Limb (tissue), 2 donors: ENCODE measurements at regions not wholly inside any gene's neighbourhood (a gene's known extent, or its start where the extent isn't known, plus 50 kb on each side); places are given as distances from the start of the nearest gene placed in this dataset.
"Not testable (repeated sequence)": the region's sequence is repeated elsewhere in the genome, so short reads cannot be mapped to it uniquely, and the experiment has no call there.

Source experiments
- DNase-seq, 2 donors: peaks; one replicate each; pipeline ENCODE4 v3.0.0-alpha.2; 2016; ENCODE audit errors: extremely low spot score in 2 of 2

- DNase-seq, result no peak
Observed at GRCh38 chr16:61007694-61008093, 1028.5 kb downstream of the CDH8 start.

GRCh38 chr16:61005952-61006351, 1030.3 kb downstream of the CDH8 start:
- no peak for DNase-seq

- DNase-seq, result no peak
Observed at GRCh38 chr16:61002479-61003204, 1033.6 kb downstream of the CDH8 start.

- DNase-seq, result no peak
Observed at GRCh38 chr16:60991886-60992285, 1044.4 kb downstream of the CDH8 start.

GRCh38 chr16:60989592-60989991, 1046.6 kb downstream of the CDH8 start:
- no peak for DNase-seq

- no peak for DNase-seq
Observed at GRCh38 chr16:60979119-60979518, 1057.1 kb downstream of the CDH8 start.

GRCh38 chr16:60949800-60950199, 1086.4 kb downstream of the CDH8 start:
- no peak for DNase-seq

GRCh38 chr16:60945225-60945624, 1091.0 kb downstream of the CDH8 start:
- peak in 1 of 2 donors; percentile 52 for DNase-seq

- not testable (repeated sequence) for DNase-seq
Observed at GRCh38 chr16:60936189-60936588, 1100.0 kb downstream of the CDH8 start.

- DNase-seq, result no peak
Observed at GRCh38 chr16:60932600-60932999, 1103.6 kb downstream of the CDH8 start.

- DNase-seq, result no peak
Observed at GRCh38 chr16:60930291-60930690, 1105.9 kb downstream of the CDH8 start.

GRCh38 chr16:60922920-60923319, 1113.3 kb downstream of the CDH8 start:
- DNase-seq, result no peak

- DNase-seq, result no peak
Observed at GRCh38 chr16:60914334-60914733, 1121.9 kb downstream of the CDH8 start.

GRCh38 chr16:60907645-60908044, 1128.6 kb downstream of the CDH8 start:
- no peak for DNase-seq

GRCh38 chr16:60905811-60906210, 1130.4 kb downstream of the CDH8 start:
- DNase-seq, result no peak

- no peak for DNase-seq
Observed at GRCh38 chr16:60902114-60902513, 1134.1 kb downstream of the CDH8 start.

- no peak for DNase-seq
Observed at GRCh38 chr16:60882816-60883215, 1153.4 kb downstream of the CDH8 start.

GRCh38 chr16:60852635-60853034, 1183.6 kb downstream of the CDH8 start:
- DNase-seq, result no peak

GRCh38 chr16:60821661-60822060, 1214.6 kb downstream of the CDH8 start:
- DNase-seq, result no peak

- DNase-seq, result no peak
Observed at GRCh38 chr16:60820361-60820760, 1215.9 kb downstream of the CDH8 start.

GRCh38 chr16:60818465-60818864, 1217.8 kb downstream of the CDH8 start:
- DNase-seq, result no peak

- no peak for DNase-seq
Observed at GRCh38 chr16:60816461-60816860, 1219.8 kb downstream of the CDH8 start.

- no peak for DNase-seq
Observed at GRCh38 chr16:60815865-60816264, 1220.4 kb downstream of the CDH8 start.

GRCh38 chr16:60815033-60815432, 1221.2 kb downstream of the CDH8 start:
- no peak for DNase-seq
